Hippocampal formation (tissue), 2 donors: ENCODE measurements at regions not wholly inside any gene's neighbourhood (a gene's known extent, or its start where the extent isn't known, plus 50 kb on each side); places are given as distances from the start of the nearest gene placed in this dataset.
"Not testable (repeated sequence)": the region's sequence is repeated elsewhere in the genome, so short reads cannot be mapped to it uniquely, and the experiment has no call there.

Experiments
- DNase-seq, 2 donors: peaks; one replicate each; lab custom pipeline; 2025; lab: John Stamatoyannopoulos, UW

DNA sequence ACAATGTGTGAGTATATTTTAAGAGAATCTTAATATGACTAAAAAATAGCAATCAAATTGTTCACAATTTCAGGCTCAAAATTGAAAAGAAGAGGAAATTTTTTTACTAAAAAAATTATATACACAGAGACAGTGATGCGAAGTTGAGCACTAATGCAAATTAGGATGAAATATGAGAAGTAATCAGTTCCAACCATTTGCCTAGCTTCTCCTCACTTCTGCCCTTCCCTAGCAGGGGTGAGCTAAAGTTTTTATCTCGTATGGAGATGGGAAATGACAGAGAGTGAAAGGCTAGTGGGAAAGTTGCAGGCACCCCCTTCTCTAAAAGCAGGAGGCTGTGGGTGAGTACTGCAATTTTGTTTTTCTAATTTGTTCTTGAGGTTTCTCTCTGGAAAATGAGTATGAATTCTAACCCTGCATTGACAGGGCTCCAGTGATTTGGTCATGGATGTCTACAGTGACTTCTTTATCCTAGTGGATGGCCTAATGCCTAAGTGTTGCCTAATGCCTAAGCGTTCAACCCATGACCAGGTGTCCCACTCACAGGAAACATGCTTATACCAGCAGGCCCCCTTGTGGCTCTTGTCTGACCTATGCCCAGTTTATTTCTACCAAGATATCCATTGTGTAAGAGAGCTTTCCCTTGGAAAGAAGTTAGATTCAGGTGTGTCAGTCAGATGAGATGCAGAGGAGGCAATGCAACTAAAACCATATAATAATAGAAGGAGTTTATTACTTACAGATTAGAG lies 78.0 kb upstream of the HNMT start:
- DNase-seq: no peak

DNA sequence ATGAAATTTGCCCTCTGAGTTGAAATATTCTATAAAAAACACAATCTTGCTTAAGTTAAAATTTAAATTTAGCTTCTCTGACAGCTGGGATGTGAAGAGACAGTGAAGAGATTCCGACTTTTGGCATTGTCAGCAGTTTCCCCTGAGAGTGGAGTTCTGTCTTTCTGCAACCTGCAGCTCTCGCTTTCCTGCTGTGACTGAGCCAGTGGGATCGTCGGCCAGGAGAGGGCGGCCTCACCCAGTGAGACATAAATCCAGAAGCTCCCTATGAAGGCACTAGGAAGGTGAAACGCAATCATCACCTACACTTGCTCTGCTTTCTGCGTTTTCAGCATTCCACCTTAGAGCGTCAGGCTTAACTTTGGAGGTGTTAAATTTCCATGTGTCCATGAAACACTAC lies 75.4 kb upstream of the HNMT start:
- DNase-seq: no peak

- no peak for DNase-seq
These were observed 71.5 kb upstream of the HNMT start for GRCh38 chr2:137892739-137893138.

- DNase-seq: no peak
These were observed 71.1 kb upstream of the HNMT start for GRCh38 chr2:137893145-137893544.

GRCh38 chr2:137896467-137896866 lies 67.8 kb upstream of the HNMT start:
- no peak for DNase-seq

DNA sequence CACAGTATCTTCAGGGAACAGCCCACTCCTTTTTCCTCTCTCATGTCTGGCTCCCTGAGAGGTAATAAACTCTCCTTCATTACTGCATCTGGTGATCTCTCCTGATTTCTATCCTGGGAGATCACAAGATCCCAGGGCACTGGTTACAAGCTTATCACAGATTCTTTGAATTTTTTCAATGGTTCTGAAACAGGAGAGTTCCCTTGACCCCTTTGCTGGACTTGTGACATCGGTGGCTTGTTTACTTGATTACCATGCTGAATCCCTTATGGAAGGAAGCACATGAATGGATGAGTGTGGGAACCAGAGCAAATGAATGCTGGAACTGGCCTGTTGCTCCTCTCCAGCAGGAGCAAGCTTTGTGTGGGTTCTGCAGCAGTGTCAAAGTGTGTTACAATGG lies 67.2 kb upstream of the HNMT start:
- DNase-seq: no peak

GRCh38 chr2:137900421-137901141 lies 63.7 kb upstream of the HNMT start:
- no peak for DNase-seq

- DNase-seq: no peak
These were observed 53.6 kb upstream of the HNMT start for GRCh38 chr2:137910641-137911040.

GRCh38 chr2:137912371-137912770 lies 51.9 kb upstream of the HNMT start:
- DNase-seq: no peak

GRCh38 chr2:137913169-137913568 lies 51.1 kb upstream of the HNMT start:
- DNase-seq: no peak

DNA sequence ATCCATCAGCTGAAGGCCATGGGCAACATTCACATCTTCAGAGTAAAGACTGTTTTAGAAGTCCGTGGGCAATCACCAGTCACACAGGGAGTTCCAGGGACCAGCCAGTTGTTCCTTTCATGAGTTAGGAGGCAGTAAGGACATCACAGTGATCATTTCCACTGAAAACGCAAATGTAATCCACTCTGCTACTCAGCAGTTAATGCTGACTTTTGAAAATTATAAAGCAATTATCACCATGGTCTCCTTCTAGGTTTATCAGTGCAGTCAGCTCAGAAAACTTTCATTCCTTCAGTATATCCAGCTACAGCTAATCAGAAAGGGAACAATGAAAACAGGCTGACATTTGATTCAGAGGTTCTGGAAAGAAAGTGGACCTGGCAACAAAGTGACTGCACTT lies 50.6 kb upstream of the HNMT start:
- not testable (repeated sequence) for DNase-seq
